GM12864 (cell line): ENCODE measurements at regions not wholly inside any gene's neighbourhood (a gene's known extent, or its start where the extent isn't known, plus 50 kb on each side); places are given as distances from the start of the nearest gene placed in this dataset.
A peak's percentile ranks its signal among the peaks of the same experiment; 100 is the strongest.
"Not testable (repeated sequence)": the region's sequence is repeated elsewhere in the genome, so short reads cannot be mapped to it uniquely, and the experiment has no call there.

Source experiments
- DNase-seq: peaks from one replicate; pipeline ENCODE4 v3.0.0-alpha.2; 2011; ENCODE audit warnings: low read depth
- H3K4me3 ChIP-seq: 2 replicates; pipeline ENCODE4 v1.5.1; 2011; ENCODE audit warnings: mild to moderate bottlenecking, low read depth, low read length, control low read depth
- TF ChIP-seq, protein P1 (sequence below): IDR thresholded peaks from 2 replicates; pipeline ENCODE4 v1.5.1; 2011; ENCODE audit warnings: low read depth, mild to moderate bottlenecking, moderate library complexity, low read length, control low read depth, inconsistent platforms; ENCODE audit errors: missing control alignments

DNA sequence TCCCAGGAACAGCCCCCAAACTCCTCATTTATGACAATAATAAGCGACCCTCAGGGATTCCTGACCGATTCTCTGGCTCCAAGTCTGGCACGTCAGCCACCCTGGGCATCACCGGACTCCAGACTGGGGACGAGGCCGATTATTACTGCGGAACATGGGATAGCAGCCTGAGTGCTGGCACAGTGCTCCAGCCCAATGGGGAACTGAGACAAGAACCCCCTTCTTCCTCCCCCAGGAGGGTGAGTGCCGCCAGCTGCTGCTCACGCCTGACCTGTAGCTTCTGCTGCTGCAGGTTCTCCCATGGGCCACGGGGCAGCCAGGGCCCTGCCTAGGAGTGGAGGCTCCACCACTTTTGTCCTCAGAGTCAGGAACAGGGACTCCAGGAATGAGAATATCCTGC is 78.2 kb downstream of the VPREB1 start:
- TF ChIP-seq, protein P1, sequence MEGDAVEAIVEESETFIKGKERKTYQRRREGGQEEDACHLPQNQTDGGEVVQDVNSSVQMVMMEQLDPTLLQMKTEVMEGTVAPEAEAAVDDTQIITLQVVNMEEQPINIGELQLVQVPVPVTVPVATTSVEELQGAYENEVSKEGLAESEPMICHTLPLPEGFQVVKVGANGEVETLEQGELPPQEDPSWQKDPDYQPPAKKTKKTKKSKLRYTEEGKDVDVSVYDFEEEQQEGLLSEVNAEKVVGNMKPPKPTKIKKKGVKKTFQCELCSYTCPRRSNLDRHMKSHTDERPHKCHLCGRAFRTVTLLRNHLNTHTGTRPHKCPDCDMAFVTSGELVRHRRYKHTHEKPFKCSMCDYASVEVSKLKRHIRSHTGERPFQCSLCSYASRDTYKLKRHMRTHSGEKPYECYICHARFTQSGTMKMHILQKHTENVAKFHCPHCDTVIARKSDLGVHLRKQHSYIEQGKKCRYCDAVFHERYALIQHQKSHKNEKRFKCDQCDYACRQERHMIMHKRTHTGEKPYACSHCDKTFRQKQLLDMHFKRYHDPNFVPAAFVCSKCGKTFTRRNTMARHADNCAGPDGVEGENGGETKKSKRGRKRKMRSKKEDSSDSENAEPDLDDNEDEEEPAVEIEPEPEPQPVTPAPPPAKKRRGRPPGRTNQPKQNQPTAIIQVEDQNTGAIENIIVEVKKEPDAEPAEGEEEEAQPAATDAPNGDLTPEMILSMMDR, result no peak
- DNase-seq, result no peak
- H3K4me3 ChIP-seq, result no peak overlapping the region

DNA sequence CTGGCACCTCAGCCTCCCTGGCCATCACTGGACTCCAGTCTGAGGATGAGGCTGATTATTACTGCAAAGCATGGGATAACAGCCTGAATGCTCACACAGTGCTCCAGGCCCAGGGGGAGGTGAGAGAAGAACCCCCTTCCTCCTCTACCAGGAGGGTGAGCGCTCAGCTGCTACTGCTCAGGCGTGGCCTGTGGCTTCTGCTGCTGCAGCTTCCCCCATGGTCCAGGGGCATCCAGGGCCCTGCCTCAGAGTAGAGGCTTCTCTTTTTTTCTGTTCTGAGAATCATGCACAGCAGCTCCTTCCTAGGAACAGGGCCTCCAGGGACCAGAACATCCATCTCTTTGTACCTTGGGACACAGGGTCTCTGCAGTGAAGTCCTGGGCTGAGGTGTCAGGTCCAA is 83.1 kb downstream of the VPREB1 start:
- TF ChIP-seq, protein P1, result no peak
- H3K4me3 ChIP-seq, result no peak overlapping the region
- no peak for DNase-seq

GRCh38 chr22:22329792-22330191 is 85.2 kb downstream of the VPREB1 start:
- no peak for DNase-seq
- no peak overlapping the region for H3K4me3 ChIP-seq
- TF ChIP-seq, protein P1, result no peak

DNA sequence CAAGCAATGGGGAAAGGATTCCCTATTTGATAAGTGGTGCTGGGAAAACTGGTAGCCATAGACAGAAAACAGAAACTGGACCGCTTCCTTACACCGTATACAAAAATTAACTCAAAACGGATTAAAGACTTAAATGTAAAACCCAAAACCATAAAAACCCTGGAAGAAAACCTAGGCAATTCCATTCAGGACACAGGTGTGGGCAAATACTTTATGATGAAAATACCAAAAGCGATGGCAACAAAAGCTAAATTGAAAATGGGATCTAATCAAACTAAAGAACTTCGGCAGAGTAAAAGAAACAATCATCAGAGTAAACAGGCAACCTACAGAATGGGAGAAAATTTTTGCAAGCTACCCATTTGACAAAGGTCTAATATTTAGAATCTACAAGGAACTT is 91.1 kb downstream of the VPREB1 start:
- not testable (repeated sequence) for DNase-seq, H3K4me3 ChIP-seq

- not testable (repeated sequence) for DNase-seq, H3K4me3 ChIP-seq
Observed at GRCh38 chr22:22336333-22336732, 91.7 kb downstream of the VPREB1 start.

DNA sequence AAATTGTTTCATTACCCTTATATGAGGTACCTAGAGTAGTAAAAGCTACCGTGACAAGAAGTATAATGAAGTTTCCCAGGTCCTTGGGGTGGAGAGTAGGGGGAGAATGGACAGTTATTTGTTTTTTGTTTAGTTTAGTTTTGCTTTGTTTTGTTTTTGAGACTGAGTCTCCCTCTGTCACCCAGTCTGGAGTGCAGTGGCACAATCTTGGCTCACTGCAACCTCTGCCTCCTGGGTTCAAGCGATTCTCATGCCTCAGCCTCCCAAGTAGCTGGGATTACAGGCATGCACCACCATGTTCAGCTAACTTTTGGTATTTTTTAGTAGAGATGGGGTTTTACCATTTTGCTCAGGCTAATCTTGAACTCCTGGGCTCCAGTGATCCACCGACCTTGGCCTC is 94.2 kb downstream of the VPREB1 start:
- H3K4me3 ChIP-seq, DNase-seq: not testable (repeated sequence)

GRCh38 chr22:22341736-22342135 is 97.2 kb downstream of the VPREB1 start:
- no peak for DNase-seq
- TF ChIP-seq, protein P1, result no peak
- H3K4me3 ChIP-seq, result no peak overlapping the region

DNA sequence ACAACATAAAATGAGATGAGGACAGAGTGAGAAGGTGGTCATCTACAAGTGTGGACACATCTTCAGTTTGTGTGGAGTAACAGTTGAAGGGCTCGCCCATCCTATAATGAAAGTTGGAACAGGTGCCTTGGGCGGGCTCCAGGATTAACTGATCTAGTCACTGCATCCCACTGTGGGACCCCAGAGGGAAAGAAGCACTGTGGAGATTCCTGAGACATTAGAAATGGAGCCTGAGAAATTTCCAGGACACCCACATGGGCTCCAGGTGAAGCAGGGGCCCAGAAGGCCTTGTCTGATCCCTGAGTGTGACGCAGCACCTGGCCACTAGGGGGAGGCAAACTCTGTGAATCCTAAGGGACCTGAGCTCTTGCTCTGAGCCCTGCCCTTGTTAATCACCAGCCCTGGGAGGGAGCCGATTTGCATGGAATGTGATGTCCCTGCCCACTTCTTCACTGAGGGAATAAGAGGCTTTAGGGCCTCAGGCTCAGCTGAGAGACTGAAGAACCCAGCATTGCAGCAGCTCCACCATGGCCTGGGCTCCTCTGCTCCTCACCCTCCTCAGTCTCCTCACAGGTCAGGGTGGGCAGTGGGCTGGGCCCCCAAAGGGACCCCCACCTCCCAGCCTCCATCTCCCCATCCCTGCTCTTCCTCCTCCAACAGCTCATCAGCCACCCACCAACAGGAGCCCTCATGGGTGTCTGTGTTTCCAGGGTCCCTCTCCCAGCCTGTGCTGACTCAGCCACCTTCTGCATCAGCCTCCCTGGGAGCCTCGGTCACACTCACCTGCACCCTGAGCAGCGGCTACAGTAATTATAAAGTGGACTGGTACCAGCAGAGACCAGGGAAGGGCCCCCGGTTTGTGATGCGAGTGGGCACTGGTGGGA is 98.4 kb downstream of the VPREB1 start:
- TF ChIP-seq, protein P1, result peak; percentile 99
- H3K4me3 ChIP-seq, result no peak overlapping the region
- DNase-seq, result peak; percentile 31
